ENCODE measurements at regions not wholly inside any gene's neighbourhood (a gene's known extent, or its start where the extent isn't known, plus 50 kb on each side); places are given as distances from the start of the nearest gene placed in this dataset.
"Not testable (repeated sequence)": the region's sequence is repeated elsewhere in the genome, so short reads cannot be mapped to it uniquely, and the experiment has no call there.

DNA sequence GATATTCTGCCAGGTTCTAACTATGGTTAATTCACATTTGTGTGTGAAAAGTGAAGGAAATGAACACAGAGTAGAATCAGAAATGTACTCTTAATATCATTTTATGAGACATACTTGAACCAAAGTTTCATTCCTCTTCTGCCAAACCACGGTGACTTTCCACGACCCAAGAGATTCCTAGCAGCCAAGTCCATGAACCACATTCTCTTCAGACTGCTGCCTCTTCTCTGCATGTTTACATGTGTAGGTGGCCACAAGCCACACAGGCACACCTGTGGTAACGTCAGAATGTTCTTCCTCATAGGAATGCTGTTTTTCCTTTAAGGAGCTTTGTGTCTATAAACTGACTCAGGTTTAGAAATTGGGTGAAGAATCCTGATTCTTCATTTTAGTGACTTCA lies 1411.2 kb downstream of the RAPGEF2 start:
- DNase-seq (ENCODE audit: extremely low read depth, low read depth) = no peak
- TF ChIP-seq, protein P1, sequence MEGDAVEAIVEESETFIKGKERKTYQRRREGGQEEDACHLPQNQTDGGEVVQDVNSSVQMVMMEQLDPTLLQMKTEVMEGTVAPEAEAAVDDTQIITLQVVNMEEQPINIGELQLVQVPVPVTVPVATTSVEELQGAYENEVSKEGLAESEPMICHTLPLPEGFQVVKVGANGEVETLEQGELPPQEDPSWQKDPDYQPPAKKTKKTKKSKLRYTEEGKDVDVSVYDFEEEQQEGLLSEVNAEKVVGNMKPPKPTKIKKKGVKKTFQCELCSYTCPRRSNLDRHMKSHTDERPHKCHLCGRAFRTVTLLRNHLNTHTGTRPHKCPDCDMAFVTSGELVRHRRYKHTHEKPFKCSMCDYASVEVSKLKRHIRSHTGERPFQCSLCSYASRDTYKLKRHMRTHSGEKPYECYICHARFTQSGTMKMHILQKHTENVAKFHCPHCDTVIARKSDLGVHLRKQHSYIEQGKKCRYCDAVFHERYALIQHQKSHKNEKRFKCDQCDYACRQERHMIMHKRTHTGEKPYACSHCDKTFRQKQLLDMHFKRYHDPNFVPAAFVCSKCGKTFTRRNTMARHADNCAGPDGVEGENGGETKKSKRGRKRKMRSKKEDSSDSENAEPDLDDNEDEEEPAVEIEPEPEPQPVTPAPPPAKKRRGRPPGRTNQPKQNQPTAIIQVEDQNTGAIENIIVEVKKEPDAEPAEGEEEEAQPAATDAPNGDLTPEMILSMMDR (IDR thresholded peaks at IDR 0.05; ENCODE audit: low read depth, low read length) = no peak

DNA sequence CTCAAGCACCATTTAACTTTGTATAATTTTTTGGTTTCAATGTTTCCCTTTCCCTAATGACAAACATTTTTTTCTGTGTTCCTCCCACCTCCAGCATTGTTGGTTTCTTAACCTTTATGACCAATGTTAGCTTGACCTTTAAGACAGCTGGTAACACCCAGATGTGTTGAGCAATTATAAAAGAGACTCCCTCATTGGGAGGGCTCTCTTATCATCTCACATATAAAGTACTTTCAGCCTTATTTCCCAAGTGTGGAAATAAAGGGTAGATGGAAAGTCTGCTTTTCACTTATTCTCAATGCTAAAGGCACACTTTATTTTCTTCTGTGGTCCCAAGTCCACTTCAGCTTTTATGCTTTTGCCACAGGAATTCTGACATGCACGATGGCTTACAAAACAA lies 1420.4 kb downstream of the RAPGEF2 start:
- DNase-seq (ENCODE audit: extremely low read depth, low read depth) = no peak
- TF ChIP-seq, protein P1 (IDR thresholded peaks at IDR 0.05; ENCODE audit: low read depth, low read length) = no peak

DNA sequence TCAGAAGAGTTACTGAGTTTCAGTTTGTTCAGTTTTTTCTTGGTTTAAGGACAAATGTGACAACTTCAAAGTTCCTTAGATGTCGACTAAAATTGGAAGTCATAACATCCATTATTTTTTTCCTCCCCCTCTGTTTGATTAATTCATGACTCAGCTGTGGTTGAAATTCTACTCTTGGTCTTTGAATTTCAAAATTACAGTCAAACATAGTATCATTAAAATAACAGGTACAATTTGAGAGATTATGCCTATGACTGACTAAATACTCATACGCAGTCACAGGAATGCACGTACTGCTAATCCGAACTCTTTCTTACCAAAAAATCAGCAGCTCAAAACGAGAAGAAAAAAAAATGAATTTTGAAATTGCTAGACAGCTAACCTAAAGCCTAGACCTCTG lies 1434.8 kb downstream of the RAPGEF2 start:
- TF ChIP-seq, protein P1 (IDR thresholded peaks at IDR 0.05; ENCODE audit: low read depth, low read length) = no peak
- DNase-seq (ENCODE audit: extremely low read depth, low read depth) = no peak

DNA sequence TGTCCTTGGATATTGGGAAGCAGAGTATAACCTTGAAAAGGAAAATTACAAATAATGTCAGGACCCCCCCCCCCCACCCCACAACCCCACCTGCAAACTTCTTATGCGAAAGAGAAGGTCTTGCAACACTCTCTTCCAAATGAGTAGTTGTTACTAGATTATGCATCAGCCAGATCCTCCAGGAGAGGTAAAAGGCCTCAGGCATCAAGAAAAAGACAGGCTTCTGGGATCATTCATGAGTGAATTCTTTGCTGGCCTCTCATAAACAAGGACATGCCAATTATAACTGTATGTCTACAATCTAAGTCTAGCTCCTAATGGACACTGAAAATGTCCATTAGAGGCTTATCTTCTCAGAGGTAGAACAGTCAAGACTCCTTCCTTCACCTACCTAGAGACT lies 1443.3 kb downstream of the RAPGEF2 start:
- no peak for DNase-seq (ENCODE audit: extremely low read depth, low read depth)
- TF ChIP-seq, protein P1 (IDR thresholded peaks at IDR 0.05; ENCODE audit: low read depth, low read length) = no peak

DNA sequence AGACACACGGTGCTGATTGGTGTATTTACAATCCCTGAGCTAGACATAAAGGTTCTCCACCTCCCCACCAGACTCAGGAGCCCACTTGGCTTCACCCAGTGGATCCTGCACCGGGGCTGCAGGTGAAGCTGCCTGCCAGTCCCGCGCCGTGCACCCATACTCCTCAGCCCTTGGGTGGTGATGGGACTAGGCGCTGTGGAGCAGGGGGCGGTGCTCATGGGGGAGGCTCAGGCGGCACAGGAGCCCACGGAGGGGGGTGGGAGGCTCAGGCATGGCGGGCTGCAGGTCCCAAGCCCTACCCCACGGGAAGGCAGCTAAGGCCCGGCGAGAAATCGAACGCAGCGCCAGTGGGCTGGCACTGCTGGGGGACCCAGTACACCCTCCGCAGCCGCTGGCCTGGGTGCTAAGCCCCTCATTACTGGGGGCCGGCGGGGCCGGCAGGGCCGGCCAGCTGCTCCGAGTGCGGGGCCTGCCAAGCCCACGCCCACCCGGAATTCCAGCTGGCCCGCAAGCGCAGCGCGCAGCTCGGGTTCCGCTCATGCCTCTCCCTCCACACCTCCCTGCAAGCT lies 1447.2 kb downstream of the RAPGEF2 start:
- DNase-seq (ENCODE audit: extremely low read depth, low read depth) = not testable (repeated sequence)

DNA sequence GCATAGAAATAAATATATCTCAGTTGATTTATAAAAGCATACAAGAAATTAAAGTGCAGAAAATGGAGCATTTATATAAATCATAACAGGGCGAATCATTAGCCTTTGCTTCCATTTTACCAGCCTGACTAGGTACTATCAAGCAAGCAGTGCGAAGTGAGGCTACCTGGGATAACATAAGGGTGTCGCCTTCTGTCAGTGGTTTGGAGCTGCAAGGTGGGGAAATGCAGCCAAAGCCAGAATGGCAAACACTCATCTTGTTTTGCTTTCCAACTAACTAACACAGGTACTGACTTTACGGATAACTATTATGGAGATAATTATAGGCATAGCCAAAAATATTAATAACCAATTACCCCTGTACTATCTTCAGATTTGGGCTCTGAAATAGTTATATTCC lies 1459.8 kb downstream of the RAPGEF2 start:
- no peak for DNase-seq (ENCODE audit: extremely low read depth, low read depth)
- TF ChIP-seq, protein P1 (IDR thresholded peaks at IDR 0.05; ENCODE audit: low read depth, low read length) = no peak

DNA sequence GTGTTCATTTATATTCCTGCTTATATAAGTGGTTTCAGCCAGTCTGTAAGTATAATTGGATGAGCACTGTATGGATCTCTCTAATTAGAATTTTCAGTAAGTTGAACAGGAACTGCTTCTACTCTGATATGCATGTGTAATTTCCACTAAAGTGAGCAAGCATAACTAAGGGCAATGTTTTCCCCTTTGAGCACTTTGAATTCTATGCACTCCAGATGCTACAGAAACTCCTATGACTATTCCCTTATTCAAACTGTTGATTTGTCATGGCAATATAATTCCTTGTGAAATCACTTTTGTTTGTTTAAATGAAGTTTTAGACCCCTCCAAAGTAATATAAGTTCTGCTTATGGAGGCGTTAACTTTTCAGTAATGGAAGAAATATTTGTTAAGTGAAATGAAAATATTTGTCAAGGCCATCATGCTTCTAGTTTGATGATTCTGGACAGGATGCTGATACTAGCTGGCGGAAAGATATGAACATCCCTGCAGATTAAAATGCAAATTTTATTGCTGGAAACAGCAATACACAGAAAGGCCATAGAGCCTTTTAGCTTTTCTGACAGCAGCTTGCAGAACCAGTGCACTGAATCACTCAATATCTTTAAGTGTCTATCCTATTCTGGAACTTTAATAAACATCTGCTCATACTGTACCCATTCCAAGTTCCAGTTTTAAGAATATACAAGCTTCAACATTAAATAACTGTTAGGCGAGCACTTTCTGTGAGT lies 1460.8 kb downstream of the RAPGEF2 start:
- TF ChIP-seq, protein P1 (IDR thresholded peaks at IDR 0.05; ENCODE audit: low read depth, low read length) = no peak
- DNase-seq (ENCODE audit: extremely low read depth, low read depth) = no peak

DNA sequence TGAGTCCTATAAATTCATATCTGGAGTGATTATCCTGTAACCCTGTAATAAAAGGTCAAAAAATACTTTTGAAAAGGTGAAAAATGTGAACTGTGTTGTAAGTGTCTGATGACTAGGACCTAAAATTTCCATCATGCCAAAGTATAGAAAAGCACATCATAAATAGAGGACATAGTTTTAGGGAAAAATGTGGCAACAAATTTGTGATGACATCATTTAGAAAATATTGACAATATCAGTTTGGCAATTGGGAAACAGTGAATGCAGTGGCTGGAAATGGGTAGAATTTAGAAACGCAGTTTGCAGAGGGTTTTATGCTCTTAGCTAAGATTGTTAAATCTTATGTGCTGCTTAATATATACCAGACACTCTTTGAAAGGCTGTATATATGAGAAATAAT lies 1464.8 kb downstream of the RAPGEF2 start:
- DNase-seq (ENCODE audit: extremely low read depth, low read depth) = no peak
- TF ChIP-seq, protein P1 (IDR thresholded peaks at IDR 0.05; ENCODE audit: low read depth, low read length) = no peak

Data from AG09319 (cell line).